Stimulated activated naive CD4-positive, alpha-beta T cell (primary cell): ENCODE measurements at regions not wholly inside any gene's neighbourhood (a gene's known extent, or its start where the extent isn't known, plus 50 kb on each side); places are given as distances from the start of the nearest gene placed in this dataset.

Source experiments
- DNase-seq, 6 experiments: peaks; one replicate each; lab custom pipeline; 2025; lab: John Stamatoyannopoulos, UW

GRCh38 chr5:73291873-73292272, 118.9 kb downstream of the TMEM174 start:
- DNase-seq: no peak

- no peak for DNase-seq
These were observed 117.2 kb downstream of the TMEM174 start for GRCh38 chr5:73290242-73290641.

GRCh38 chr5:73288803-73289720, 116.1 kb downstream of the TMEM174 start:
- no peak for DNase-seq

DNA sequence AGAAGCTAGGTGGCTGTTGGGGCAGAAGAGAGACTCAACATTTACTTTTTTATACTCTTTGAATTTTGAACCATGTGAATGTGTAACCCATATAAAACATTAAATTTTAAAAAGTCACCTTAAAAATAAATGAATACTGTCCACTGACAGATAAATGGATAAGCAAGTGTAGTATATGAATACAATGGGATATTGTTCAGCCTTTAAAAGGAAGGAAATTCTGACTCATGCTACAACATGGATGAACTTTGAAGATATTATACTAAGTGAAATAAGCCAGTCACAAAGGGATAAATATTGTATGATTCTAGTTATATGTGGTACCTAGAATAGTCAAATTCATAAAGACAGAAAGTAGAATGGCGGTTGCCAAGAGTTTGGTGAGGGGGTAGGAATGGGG, 113.9 kb downstream of the TMEM174 start:
- no peak for DNase-seq

DNA sequence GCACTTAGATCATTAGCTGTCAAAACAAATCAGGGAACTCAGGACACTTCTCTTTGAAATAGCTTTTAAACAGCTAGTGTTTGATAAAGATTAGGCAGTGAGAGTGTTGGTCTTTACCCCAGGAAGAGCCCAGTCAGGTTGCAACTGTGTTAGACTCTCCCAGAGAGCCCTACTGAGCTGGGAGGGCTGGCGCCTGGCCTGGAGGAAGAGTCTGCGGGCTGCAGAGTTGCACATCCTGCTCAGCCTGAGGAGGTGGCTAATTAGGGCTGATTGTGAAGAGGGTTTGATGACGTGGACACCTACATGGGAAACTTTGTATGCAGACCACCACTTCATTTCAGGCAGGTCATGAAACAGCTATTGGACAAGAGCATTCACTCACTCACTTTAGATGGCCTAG, 112.0 kb downstream of the TMEM174 start:
- DNase-seq: no peak

DNA sequence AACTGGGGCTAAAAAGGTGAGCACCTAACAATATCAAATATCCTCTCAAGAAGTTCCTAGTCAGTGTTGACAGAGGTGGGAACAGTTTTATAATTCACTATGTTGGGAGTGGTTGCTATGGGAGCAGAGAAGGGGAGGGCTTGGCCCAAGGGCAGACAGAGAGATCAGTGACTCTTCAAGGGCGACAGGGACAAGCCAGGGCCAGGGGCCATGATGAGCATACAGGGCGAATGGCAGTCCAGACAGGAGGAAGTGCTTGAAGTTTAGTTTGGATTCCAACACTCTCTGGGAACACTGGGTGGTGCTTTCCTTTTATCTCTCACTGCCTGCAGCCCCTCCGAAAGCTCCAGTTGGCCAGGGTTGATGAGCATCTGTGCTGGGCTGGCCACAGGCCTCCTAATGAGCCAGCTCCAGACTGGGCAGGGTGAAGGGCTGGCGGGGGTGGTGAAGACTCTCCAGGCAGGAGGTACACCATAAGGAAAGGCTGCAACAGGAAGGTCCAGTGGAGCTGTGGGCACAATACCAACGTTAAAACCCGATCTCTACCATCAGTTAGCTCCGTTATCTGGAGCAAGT, 111.3 kb downstream of the TMEM174 start:
- no peak for DNase-seq

DNA sequence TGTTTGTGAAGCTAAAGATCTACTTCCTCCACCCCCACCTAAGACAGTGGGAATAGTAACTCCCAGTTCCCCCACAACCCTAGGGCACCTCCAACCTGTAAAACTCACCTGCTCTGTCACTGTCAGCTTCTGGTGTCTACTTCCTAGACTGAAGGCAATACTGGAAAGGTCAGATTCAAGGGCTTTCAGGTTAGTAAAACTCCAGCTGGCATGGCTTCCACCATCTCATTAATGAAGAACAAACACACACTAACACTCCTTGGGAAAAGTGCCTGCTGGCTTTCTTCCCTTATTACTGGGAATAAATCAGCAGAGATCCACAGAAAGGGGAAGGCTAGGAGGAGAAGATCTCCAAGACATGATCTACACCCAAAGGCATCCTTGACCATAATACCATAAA, 109.9 kb downstream of the TMEM174 start:
- DNase-seq: no peak

DNA sequence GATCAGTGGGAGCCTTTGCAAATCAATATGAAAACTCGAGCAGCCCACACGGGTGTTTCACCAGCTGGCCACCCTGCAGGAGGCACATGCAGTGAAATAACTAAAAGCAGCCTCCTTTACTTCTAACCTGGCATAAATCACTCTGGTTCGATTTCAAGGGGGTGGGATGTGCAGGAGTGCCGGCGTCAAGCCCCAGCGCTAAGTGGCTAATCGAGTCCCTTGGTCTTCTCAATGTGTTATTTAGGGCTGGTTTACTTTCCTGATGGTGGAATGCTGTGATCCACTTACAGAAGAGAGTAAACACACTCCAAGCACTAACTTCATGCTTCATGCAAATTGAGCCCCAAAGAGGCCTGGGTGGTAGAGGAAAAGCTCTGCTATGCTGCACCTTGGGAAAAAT, 109.4 kb downstream of the TMEM174 start:
- no peak for DNase-seq

DNA sequence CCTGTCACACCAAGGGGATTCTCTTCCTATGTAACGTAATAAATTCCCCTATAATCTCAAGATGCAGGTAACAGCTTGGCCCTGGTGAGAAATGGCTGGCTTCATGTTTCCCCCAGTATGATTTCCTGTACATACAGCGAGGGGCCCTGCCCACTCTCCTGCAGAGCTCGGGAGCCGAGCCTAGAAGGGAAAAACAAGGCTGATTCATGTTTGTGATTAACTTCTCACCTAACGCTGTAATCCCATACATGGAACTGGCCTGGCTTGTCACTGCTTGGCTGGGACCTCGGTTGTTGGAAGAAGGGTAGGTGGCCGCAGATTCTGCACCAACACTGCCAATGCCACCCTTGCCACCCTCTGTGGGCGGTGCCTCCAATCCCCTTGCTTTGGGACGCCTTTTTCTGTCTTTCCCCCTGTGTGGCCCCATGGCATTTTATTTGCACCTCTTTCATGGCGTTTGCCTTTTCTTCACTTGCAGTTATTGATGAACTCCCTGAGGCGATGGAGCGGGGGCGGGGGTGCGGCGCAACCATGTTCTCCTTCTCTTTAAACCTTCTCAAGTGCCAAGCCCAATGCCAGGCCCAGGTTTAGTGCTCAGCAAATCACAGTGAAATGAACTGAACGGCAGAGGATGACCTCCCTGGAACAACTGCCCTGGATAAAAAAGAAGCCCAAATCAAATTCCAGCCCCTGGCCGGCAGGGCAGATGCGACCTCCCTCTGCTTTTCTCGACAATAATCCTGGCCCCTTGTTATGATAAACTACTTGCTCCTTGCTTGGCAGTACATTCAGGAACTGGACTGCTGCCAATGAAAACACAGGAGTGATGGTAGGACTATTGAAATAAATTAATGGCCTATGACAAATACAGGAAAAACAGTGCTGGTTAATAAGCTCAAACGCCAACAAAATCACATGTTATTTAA, 108.1 kb downstream of the TMEM174 start:
- no peak for DNase-seq

DNA sequence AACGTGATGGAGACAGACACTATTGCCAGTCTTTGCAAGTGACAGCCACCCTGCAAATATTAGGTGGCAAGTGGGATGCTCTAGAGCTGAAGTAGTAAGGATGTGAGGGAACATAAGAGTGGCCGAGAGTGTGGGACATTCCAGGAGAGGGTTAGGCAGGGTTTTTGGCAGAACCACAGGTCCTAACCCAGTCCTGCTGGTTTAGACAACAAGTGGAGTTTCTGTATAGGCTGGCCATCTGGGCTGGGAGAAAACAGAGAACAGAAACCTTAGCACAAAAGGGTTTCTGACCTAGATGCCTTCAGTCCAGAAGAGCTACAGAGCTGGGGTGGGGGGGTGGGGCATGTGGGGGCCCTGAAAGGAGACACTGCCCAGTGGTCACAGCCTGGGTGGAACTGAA, 107.4 kb downstream of the TMEM174 start:
- DNase-seq: no peak

DNA sequence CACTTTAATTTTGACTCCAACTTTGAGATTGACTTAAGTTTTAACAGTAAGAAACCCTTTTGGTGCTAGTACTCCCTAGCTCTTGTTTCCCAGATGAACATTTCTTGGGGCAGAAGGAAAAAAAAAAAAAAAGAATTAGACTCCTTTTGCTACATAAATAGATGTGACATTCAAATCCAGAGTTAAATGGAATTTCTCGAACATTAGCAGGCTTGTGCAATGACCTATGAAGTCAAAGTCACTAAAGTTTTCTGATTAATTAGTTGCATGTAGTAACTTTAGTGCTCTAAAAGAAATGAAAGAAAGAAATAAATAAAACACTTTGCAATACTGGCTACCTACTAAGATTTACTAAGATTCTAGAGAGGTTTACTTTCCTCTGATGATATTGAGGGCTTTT, 106.8 kb downstream of the TMEM174 start:
- DNase-seq: no peak

DNA sequence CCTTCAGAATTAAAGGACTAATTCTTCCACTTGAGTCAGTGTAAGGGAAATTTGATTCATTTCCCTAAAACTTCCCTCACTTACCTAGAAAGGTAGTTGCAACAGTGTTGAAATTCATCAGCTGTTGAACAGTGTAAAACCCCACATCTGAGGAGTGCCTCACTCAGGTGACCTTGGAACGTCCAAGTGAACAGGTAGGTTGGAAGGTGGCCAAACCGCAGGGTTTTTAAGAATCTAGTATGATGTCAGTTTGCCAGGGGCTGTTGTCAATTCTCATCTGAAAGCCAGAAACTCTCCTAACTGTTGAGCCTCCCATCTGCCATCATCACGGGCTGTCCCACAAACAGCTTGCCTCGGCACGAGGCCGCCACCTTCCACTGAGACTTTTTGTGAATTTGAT, 105.7 kb downstream of the TMEM174 start:
- DNase-seq: no peak

DNA sequence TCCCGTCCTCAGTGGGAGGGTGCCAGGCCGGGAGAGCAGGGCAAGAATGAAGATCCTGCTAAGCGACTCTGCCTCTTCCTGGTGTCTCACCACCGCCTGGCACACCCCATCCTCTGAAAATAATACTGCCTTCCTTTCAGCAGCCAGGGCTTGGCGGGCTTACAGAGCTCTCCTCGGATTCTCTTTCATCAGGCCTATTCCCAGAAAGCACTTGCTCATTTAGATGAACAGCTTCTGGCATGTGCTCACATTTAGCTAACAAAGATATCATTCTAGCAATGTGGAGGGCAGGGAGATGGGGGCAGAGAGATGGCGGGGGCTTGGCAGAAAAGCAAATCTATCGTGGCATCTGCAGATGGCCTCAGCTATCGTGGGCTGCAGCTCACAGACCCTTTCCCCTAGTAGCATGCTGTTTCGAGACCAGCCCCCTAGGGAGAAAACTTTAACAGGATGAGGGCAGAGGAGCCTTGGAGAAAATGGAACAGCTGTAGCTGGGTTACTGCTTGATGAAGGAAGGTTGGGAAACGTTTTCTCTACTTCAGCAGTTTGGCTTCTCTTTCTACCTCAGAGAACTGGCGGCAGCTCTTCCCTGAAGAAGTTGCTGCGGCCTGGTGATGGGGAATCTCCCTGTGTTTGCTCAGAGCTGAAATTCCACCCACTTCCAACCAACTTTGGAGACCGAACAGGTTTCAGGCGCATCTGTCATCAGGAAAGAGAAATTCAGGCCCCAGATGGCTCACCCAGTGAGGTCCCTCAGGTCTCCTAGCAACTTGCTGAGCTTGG, 102.1 kb downstream of the TMEM174 start:
- DNase-seq: no peak

- no peak for DNase-seq
These were observed 101.1 kb downstream of the TMEM174 start for GRCh38 chr5:73274121-73274520.

DNA sequence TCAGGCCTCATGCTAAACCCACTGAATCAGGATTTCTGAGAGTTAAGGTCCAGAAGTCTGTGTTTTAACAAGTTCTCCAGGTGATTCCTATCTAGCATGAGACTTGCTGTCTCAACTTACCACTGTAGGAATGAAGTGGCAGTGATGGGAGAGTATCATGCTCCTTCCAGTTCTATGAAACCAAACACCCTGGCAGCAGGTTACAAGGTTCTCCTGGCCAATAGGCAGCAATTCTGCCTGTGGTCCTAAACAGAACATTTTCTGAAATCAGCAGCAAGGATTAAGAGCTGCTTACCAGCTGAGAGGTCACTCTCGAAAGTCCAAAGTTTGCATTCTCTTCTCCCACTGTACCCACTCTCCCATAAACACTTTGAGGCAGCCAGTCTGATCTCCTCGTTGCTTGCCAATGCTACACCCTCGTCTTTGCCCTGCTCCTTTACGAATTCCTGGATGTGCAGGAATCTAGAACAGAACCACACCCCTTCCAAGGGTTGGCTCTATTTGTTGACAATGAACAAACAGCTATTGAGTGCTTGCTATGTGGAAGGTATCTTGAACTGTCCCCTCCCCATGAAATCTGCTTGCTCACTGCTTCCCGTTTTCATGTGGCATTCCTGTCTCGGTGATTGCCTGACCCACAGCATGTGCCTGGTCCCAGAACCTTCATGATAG, 100.5 kb downstream of the TMEM174 start:
- DNase-seq: no peak

GRCh38 chr5:73272351-73272750, 99.4 kb downstream of the TMEM174 start:
- DNase-seq: no peak

DNA sequence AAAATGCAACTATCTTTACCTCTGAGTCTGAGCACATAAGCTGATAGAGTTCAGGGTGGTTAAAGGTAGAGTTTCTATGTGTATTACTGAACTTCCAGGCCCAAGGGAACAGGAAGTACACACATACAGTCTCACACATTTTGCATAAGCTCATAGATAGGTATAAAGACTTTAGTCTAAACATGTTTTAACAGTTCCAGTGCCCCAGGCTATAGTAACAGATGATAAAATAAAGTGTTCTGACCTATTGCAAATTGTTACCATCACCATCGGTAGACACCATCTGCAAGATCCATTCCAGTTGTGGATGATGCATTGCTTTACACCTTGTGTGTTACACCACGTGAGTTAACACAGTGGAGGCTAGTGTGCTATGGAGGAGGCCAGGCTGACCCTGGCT, 95.8 kb downstream of the TMEM174 start:
- no peak for DNase-seq

- no peak for DNase-seq
These were observed 94.9 kb downstream of the TMEM174 start for GRCh38 chr5:73267766-73268435.

- DNase-seq: no peak
These were observed 94.2 kb downstream of the TMEM174 start for GRCh38 chr5:73266925-73267765.
